NCI-H510A treated with DMSO at 0.1 percent for 48 hours (cell line): ENCODE measurements at regions not wholly inside any gene's neighbourhood (a gene's known extent, or its start where the extent isn't known, plus 50 kb on each side); places are given as distances from the start of the nearest gene placed in this dataset.
"Not testable (repeated sequence)": the region's sequence is repeated elsewhere in the genome, so short reads cannot be mapped to it uniquely, and the experiment has no call there.

Source experiments
- DNase-seq: peaks from one replicate; lab custom pipeline; 2025; lab: John Stamatoyannopoulos, UW

DNA sequence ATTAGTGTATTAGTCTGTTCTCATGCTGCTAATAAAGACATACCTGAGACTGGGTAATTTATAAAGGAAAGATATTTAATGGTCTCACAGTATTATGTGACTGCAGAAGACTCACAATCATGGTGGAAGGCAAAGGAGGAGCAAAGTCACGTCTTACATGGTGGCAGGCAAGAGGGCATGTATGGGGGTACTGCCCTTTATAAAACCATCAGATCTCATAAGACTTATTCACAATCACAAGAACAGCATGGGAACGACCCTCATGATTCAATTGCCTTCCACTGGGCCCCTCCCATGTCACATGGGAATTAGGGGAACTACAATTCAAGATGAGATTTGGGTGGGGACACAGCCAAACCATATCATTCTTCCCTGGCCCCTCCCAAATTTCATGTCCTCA lies 52.7 kb upstream of the ST3GAL5 start:
- not testable (repeated sequence) for DNase-seq

DNA sequence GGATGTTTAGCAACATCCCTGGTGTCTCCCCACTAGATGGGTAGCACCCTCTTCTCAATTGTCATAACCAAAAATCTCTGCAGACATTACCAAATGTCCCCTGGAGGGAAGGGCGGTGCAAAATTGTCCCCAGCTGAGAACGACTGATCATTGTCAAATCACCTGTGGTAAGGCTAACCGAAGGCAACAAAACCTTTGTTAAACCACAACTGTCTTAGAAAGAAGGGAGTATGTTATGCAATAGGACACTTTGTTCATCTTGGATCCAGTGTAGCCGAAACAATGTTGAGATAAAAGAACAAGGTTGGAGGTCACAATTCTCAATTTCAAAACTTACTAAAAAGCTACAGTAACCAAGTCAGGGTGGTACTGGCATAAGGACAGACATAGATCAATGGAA lies 50.3 kb upstream of the ST3GAL5 start:
- no peak for DNase-seq
